CD14-positive monocyte (primary cell): ENCODE measurements at regions not wholly inside any gene's neighbourhood (a gene's known extent, or its start where the extent isn't known, plus 50 kb on each side); places are given as distances from the start of the nearest gene placed in this dataset.

ENCODE experiments used
- DNase-seq, 3 donors: peaks; one replicate each; pipeline ENCODE4 v3.0.0-alpha.2; 2011 to 2022
- H2AFZ ChIP-seq: 2 replicates; pipeline ENCODE4 v1.6.0; 2012; ENCODE audit warnings: mild to moderate bottlenecking, low read depth, low read length, inconsistent platforms; ENCODE audit not compliant: insufficient read depth, poor library complexity, severe bottlenecking
- H3K27ac ChIP-seq, 2 donors: 1 replicate in 1 of 2; 2 replicates in 1 of 2; pipeline ENCODE4 v1.5.1; 2012 to 2013; ENCODE audit warnings: low read length in 2 of 2, control low read depth in 1 of 2, inconsistent platforms in 1 of 2, low read depth in 1 of 2, mild to moderate bottlenecking in 1 of 2
- H3K27me3 ChIP-seq, 2 donors: one replicate each; pipeline versions ENCODE4 v1.6.0 to v1.6.1; 2011 to 2013; ENCODE audit warnings: low read length in 2 of 2; ENCODE audit not compliant: control insufficient read depth in 2 of 2, insufficient read depth in 2 of 2
- H3K36me3 ChIP-seq, 2 donors: replicated peaks in 1 of 2; 1 replicate in 1 of 2; 2 replicates in 1 of 2; pipeline versions ENCODE4 v1.5.1 to v1.6.1; 2012 to 2013; ENCODE audit warnings: low read length in 2 of 2, control low read depth in 1 of 2, inconsistent platforms in 1 of 2, mild to moderate bottlenecking in 1 of 2; ENCODE audit not compliant: insufficient read depth in 2 of 2, control insufficient read depth in 1 of 2
- H3K4me1 ChIP-seq, 2 donors: 1 replicate in 1 of 2; 2 replicates in 1 of 2; pipeline versions ENCODE4 v1.5.1 to v1.6.1; 2012 to 2013; ENCODE audit warnings: low read length in 2 of 2, control low read depth in 1 of 2, inconsistent platforms in 1 of 2, mild to moderate bottlenecking in 1 of 2, moderate library complexity in 1 of 2; ENCODE audit not compliant: insufficient read depth in 2 of 2, control insufficient read depth in 1 of 2
- H3K4me2 ChIP-seq: replicated peaks from 2 replicates; pipeline ENCODE3; 2012; ENCODE audit warnings: low read length, moderate library complexity, mild to moderate bottlenecking; ENCODE audit not compliant: poor library complexity, severe bottlenecking; ENCODE audit errors: extremely low read depth
- H3K4me3 ChIP-seq, 3 experiments: fragments of 200-600 bp in 1 of 3; sonication (generic) in 1 of 3; replicated peaks in 1 of 3; 1 replicate in 2 of 3; 2 replicates in 1 of 3; pipeline ENCODE4 v1.5.1; 2011 to 2013; ENCODE audit warnings: low read length in 3 of 3, mild to moderate bottlenecking in 3 of 3, control low read depth in 2 of 3, low read depth in 2 of 3, inconsistent platforms in 1 of 3, moderate library complexity in 1 of 3
- H3K79me2 ChIP-seq: 2 replicates; pipeline ENCODE4 v1.6.0; 2012; ENCODE audit warnings: mild to moderate bottlenecking, control low read depth, inconsistent platforms, low read length, moderate library complexity; ENCODE audit not compliant: insufficient read depth
- H3K9ac ChIP-seq: 2 replicates; pipeline ENCODE4 v1.6.0; 2017; ENCODE audit warnings: low read length, mild to moderate bottlenecking; ENCODE audit not compliant: insufficient read depth, poor library complexity, severe bottlenecking
- H3K9me3 ChIP-seq, 2 donors: replicated peaks in 1 of 2; 1 replicate in 1 of 2; 2 replicates in 1 of 2; pipeline versions ENCODE4 v1.5.1 to v1.6.1; 2012 to 2013; ENCODE audit warnings: low read length in 2 of 2, control low read depth in 1 of 2; ENCODE audit not compliant: control insufficient read depth in 1 of 2, insufficient read depth in 1 of 2
- H4K20me1 ChIP-seq: 2 replicates; pipeline ENCODE4 v1.6.0; 2012; ENCODE audit warnings: mild to moderate bottlenecking, low read length, control low read depth, moderate library complexity; ENCODE audit not compliant: insufficient read depth
- H3K27ac Mint-ChIP-seq, 7 donors: one replicate each; pipeline ENCODE4 v1.8.0; 2020; ENCODE audit warnings: mild to moderate bottlenecking in 7 of 7, mixed read lengths in 7 of 7, moderate library complexity in 6 of 7, inconsistent platforms in 2 of 7
- H3K27me3 Mint-ChIP-seq, 3 donors: one replicate each; pipeline ENCODE4 v1.8.0; 2021 to 2022; ENCODE audit warnings: low read depth in 3 of 3, mild to moderate bottlenecking in 3 of 3, mixed read lengths in 3 of 3, moderate library complexity in 3 of 3, inconsistent platforms in 1 of 3
- H3K36me3 Mint-ChIP-seq, 2 donors: one replicate each; pipeline ENCODE4 v1.8.0; 2020; ENCODE audit warnings: mixed read lengths in 2 of 2, inconsistent platforms in 1 of 2, mild to moderate bottlenecking in 1 of 2
- H3K4me1 Mint-ChIP-seq: one replicate; pipeline ENCODE4 v1.8.0; 2020; ENCODE audit warnings: mild to moderate bottlenecking, mixed read lengths
- H3K4me3 Mint-ChIP-seq, 2 donors: one replicate each; pipeline ENCODE4 v1.8.0; 2020; ENCODE audit warnings: mild to moderate bottlenecking in 2 of 2, mixed read lengths in 2 of 2, moderate library complexity in 1 of 2
- H3K9me3 Mint-ChIP-seq, 7 donors: one replicate each; pipeline ENCODE4 v1.8.0; 2020 to 2022; ENCODE audit warnings: mixed read lengths in 7 of 7, mild to moderate bottlenecking in 6 of 7, moderate library complexity in 6 of 7, inconsistent platforms in 2 of 7
- WGBS: methylation state at CpG from one replicate; pipeline ENCODE4 v1.1.5; 2013; ENCODE audit warnings: missing lambda C conversion rate; ENCODE audit not compliant: insufficient coverage; 5-methylcytosine and 5-hydroxymethylcytosine counted together
- intact Hi-C, 2 donors: fragments of 100-400 bp; cut with micrococcal nuclease; formaldehyde crosslinking; loops; one replicate each; pipeline versions ENCODE4 v1.15.0 to v1.15.1; 2023
- TF ChIP-seq, protein P1 (sequence below): fragments of 200-600 bp; IDR thresholded peaks from one replicate; pipeline ENCODE4 v1.8.0; 2022; ENCODE audit warnings: antibody characterized with exemption, mild to moderate bottlenecking

GRCh38 chr10:111472445-111472844, 395.6 kb downstream of the ADRA2A start:
- TF ChIP-seq, protein P1, sequence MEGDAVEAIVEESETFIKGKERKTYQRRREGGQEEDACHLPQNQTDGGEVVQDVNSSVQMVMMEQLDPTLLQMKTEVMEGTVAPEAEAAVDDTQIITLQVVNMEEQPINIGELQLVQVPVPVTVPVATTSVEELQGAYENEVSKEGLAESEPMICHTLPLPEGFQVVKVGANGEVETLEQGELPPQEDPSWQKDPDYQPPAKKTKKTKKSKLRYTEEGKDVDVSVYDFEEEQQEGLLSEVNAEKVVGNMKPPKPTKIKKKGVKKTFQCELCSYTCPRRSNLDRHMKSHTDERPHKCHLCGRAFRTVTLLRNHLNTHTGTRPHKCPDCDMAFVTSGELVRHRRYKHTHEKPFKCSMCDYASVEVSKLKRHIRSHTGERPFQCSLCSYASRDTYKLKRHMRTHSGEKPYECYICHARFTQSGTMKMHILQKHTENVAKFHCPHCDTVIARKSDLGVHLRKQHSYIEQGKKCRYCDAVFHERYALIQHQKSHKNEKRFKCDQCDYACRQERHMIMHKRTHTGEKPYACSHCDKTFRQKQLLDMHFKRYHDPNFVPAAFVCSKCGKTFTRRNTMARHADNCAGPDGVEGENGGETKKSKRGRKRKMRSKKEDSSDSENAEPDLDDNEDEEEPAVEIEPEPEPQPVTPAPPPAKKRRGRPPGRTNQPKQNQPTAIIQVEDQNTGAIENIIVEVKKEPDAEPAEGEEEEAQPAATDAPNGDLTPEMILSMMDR, result no peak
- Mint-ChIP-seq H3K27me3 (no peaks in the 10 kb centered on the region), H3K36me3 (no peaks in the 10 kb centered on the region)

GRCh38 chr10:111473361-111473760, 396.5 kb downstream of the ADRA2A start:
- Histone ChIP-seq H3K4me3 (no peak overlapping the region), H3K9ac (no peak overlapping the region), H3K36me3 (no peaks in the 10 kb centered on the region), H3K79me2 (no peaks in the 10 kb centered on the region), H3K9me3 (no peaks in the 10 kb centered on the region), H2AFZ (no peak overlapping the region), H3K27ac (no peak overlapping the region), H3K4me1 (no peaks in the 10 kb centered on the region), H4K20me1 (no peaks in the 10 kb centered on the region), H3K27me3 (no peaks in the 10 kb centered on the region), H3K4me2 (no peak overlapping the region)
- H3K9me3 Mint-ChIP-seq, result peaks cover 0 to 4% (median 0%) of the 10 kb centered on the region in 7 donors
- no peak for DNase-seq
- H3K27ac Mint-ChIP-seq, result peak overlapping the region in 1 of 7 donors; percentile 5
- WGBS, result 60% methylated on average over 3 of the region's 3 CpGs
- H3K4me1 Mint-ChIP-seq, result no peaks in the 10 kb centered on the region
- intact Hi-C loops, result no loop called here
- H3K27me3 Mint-ChIP-seq, result no peaks in the 10 kb centered on the region
- no peak overlapping the region for H3K4me3 Mint-ChIP-seq
- no peaks in the 10 kb centered on the region for H3K36me3 Mint-ChIP-seq
- TF ChIP-seq, protein P1, result no peak

More at GRCh38 chr10:111472445-111472844, 395.6 kb downstream of the ADRA2A start:
- intact Hi-C loops, result no loop called here
- H3K79me2 ChIP-seq, result no peaks in the 10 kb centered on the region
- no peak overlapping the region for H3K9ac ChIP-seq
- no peaks in the 10 kb centered on the region for H3K27me3 ChIP-seq
- no peak overlapping the region for H3K27ac Mint-ChIP-seq
- H2AFZ ChIP-seq, result no peak overlapping the region
- H3K4me3 Mint-ChIP-seq, result no peak overlapping the region
- no peaks in the 10 kb centered on the region for H4K20me1 ChIP-seq
- H3K36me3 ChIP-seq, result no peaks in the 10 kb centered on the region
- no peak for DNase-seq
- H3K4me2 ChIP-seq, result no peak overlapping the region
- peaks cover 0 to 4% (median 1%) of the 10 kb centered on the region in 7 donors for H3K9me3 Mint-ChIP-seq
- H3K4me1 ChIP-seq, result no peaks in the 10 kb centered on the region
- H3K9me3 ChIP-seq, result peaks cover 0 to 2% of the 10 kb centered on the region in 2 donors
- H3K4me3 ChIP-seq, result no peak overlapping the region
- H3K27ac ChIP-seq, result no peak overlapping the region
- WGBS, result 88% methylated on average over 5 of the region's 7 CpGs
- H3K4me1 Mint-ChIP-seq, result no peaks in the 10 kb centered on the region
